HG03575 (cell line): ENCODE measurements at regions not wholly inside any gene's neighbourhood (a gene's known extent, or its start where the extent isn't known, plus 50 kb on each side); places are given as distances from the start of the nearest gene placed in this dataset.

Experiments used
- ATAC-seq: cut with Tn5 transposase; IDR thresholded peaks from one replicate; pipeline ENCODE4 v1.9.1; 2021; ENCODE audit not compliant: unreplicated experiment, insufficient number of reproducible peaks, low FRiP score; ENCODE audit errors: extremely low read depth

- ATAC-seq = no peak
Measured at GRCh38 chr1:200328379-200328778, 81.5 kb downstream of the ZNF281 start.

DNA sequence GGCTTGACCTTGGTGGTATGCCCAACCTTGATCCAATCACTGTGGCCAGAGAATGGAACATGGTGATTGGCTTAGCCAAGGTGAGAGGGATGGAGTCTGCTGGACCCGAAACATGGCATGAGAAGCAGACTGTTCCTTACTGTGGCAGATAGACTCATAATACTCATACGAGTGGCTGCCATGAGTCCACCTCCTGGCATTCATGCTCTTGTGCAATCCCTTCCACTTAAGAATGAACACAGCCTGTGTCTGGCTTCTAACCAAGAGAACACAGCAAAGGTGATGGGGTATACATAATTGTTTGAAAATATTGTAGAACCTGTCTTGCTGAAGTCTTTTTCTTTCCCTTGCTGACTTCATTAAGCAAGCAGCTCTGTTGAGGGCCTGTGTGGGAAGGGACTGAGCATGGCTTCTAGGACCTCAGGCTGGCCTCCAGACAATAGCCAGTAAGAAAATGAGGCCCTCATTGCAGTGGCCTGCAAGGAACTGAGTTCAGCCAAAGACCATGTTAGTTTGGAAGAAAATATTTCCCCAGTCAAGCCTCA lies 85.9 kb downstream of the ZNF281 start:
- no peak for ATAC-seq

GRCh38 chr1:200319148-200319547 lies 90.7 kb downstream of the ZNF281 start:
- no peak for ATAC-seq

- no peak for ATAC-seq
Measured at GRCh38 chr1:200317236-200317635, 92.6 kb downstream of the ZNF281 start.

DNA sequence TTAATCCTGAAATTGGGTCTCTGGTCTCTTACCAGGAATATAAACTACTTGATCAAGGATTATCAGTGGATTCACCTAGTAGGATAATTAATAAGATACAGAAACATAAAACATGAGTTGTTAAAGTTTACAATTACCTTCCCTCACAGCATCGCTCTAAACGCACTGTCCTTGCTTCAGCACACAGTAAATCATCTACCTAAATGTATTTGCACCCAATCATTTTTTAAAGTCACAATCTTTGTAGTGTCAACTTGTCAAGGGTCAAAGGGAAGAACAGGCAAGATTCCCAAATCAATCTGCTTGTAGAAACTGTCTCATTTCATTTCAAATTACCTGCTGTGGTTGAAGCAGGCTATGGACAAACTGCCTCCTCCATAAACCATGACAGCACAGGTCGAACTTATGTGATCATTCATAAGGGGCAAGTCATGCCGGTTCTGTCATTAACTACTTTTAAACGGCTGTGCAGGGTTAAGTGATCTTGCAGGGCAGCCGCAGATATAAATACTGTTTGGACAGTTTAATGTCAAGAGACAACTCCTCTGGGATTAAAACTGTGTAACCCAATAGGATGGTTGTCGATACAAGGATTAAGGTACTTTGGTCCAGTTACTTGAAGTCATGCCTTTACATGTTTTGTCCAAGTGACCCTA lies 93.6 kb downstream of the ZNF281 start:
- no peak for ATAC-seq

DNA sequence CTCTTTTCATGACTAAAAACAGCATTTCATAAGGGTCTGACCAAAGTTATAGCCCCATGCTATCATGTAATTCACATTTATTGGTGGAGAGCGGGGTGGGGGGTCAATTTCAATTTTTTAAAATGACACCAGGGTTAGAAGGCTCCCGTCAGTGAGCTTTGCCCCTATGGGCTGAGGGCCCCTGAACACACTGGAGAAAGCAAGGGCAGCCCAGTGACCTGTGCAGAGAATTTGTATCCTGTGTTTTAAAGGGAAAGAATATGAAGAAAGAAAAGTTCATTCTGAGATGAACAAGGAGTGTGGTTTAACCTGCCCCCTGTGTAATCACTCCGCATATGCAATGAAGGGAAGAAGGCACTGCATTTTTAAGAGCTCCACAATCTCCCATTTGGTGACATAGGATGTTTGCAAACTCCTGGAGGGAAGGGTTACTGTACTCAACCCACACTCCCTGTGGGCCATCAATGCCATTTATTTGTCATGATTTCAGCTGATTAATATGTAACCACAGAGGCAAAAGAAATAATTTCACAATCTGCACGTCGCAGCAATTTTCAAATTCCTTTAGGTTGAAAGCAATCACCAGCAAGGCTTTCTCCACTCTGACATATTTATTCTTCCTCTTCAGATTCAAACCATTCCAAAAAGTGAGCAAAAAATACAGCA lies 95.6 kb downstream of the ZNF281 start:
- no peak for ATAC-seq

- no peak for ATAC-seq
Measured at GRCh38 chr1:200311256-200311655, 98.6 kb downstream of the ZNF281 start.

DNA sequence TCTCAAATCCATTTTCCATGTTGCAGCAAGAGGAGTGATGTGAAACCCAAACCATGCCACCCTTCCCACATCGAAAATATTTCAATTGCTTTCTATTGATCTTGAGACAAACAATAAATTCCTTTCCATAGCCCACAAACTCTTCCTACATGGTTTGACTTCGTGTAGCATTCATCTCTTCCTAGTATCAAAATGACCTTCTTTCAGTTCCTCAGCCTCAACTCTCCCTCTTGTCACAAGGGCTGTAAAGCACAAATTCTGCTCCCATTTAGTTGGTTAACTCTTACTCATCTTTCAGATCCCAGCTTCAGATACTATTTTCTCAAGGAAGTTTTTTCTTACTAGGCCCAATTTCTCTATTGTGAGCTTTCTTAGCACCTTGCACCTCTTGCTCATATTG lies 99.0 kb downstream of the ZNF281 start:
- no peak for ATAC-seq

DNA sequence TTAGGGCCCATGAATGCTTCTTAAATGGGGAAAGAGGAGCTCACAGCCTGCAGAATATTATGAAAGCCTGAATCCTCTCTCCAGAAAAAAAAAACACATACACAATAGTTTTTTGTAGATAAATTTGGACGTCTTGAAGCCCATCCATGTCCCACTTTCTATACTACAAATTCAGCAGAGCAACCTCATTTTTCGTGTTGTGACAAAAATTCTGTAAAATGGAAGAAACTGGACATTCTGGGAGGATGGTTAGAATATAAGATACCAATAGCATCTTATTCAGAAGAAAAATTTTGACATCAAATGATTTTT lies 102.1 kb downstream of the ZNF281 start:
- ATAC-seq = no peak

- ATAC-seq = no peak
Measured at GRCh38 chr1:200306944-200307754, 102.7 kb downstream of the ZNF281 start.

DNA sequence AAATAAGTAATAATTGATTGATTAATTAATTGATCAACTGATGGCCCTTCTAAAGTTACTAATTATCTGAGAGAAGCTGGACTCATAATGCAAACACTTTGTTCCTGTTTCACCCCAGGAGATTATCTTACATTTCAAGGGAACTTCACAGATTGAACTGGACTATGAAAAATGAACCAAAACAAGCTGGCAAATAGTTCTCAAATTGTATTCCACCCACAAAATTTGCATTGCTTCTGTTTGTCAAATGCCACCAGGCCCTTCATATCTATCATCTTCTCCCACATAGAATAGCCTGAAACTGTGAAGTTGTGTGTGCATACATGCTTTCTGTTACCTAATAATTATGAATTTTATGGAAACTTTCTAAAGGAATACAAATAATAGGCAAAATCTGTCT lies 104.0 kb downstream of the ZNF281 start:
- ATAC-seq = no peak

GRCh38 chr1:200304171-200304570 lies 105.7 kb downstream of the ZNF281 start:
- ATAC-seq = no peak

GRCh38 chr1:200302921-200303290 lies 106.9 kb downstream of the ZNF281 start:
- no peak for ATAC-seq

- no peak for ATAC-seq
Measured at GRCh38 chr1:200302192-200302920, 107.5 kb downstream of the ZNF281 start.

- ATAC-seq = no peak
Measured at GRCh38 chr1:200301152-200301551, 108.7 kb downstream of the ZNF281 start.

- ATAC-seq = no peak
Measured at GRCh38 chr1:200299571-200299970, 110.3 kb downstream of the ZNF281 start.

- ATAC-seq = no peak
Measured at GRCh38 chr1:200298242-200298641, 111.6 kb downstream of the ZNF281 start.

GRCh38 chr1:200296091-200296661 lies 113.7 kb downstream of the ZNF281 start:
- ATAC-seq = no peak

GRCh38 chr1:200294241-200294640 lies 115.6 kb downstream of the ZNF281 start:
- no peak for ATAC-seq
